Prostate gland (tissue), 2 donors: ENCODE measurements at regions not wholly inside any gene's neighbourhood (a gene's known extent, or its start where the extent isn't known, plus 50 kb on each side); places are given as distances from the start of the nearest gene placed in this dataset.
A peak's percentile ranks its signal among the peaks of the same experiment; 100 is the strongest.

Experiments used
- CTCF ChIP-seq, 4 experiments: fragments of 200-600 bp in 2 of 4; fragments of 450-650 bp in 2 of 4; sonication (generic) in 2 of 4; IDR thresholded peaks; 1 replicate in 3 of 4; 2 replicates in 1 of 4; pipeline ENCODE4 v1.5.1; 2016 to 2019; ENCODE audit warnings: antibody characterized with exemption in 4 of 4, mild to moderate bottlenecking in 2 of 4, moderate library complexity in 2 of 4
- POLR2A ChIP-seq: fragments of 450-650 bp; IDR thresholded peaks from one replicate; pipeline ENCODE4 v1.6.1; 2016; ENCODE audit warnings: antibody characterized with exemption, mild to moderate bottlenecking
- POLR2AphosphoS5 ChIP-seq: sonication (generic); formaldehyde crosslinking; IDR thresholded peaks from one replicate; pipeline ENCODE4 v1.6.1; 2017; ENCODE audit warnings: antibody characterized with exemption

GRCh38 chr1:178037510-178038253 is 56.2 kb upstream of the RASAL2 start:
- no peak for TF ChIP-seq POLR2A
- peak in 3 of 4 experiments; percentile 16 to 36 (median 33) for TF ChIP-seq CTCF (IDR thresholded peaks at IDR 0.05)
- peak; percentile 18 for TF ChIP-seq POLR2AphosphoS5
